Panc1 (cell line): ENCODE measurements at regions not wholly inside any gene's neighbourhood (a gene's known extent, or its start where the extent isn't known, plus 50 kb on each side); places are given as distances from the start of the nearest gene placed in this dataset.

Experiments used
- ATAC-seq: fragments of 200-7000 bp; cut with Tn5 transposase; 2 replicates; pipeline ENCODE4 v1.9.1; 2020; ENCODE audit warnings: mild to moderate bottlenecking, moderate library complexity
- BruUV-seq: library from RNA; stranded (reverse); fragments of 400-500 nt; replicated peaks from 2 replicates; lab custom pipeline; 2021; lab: Mats Ljungman, UMichigan
- CTCF ChIA-PET: fragments of 300-600 bp; sonication (Branson Sonifier 250); formaldehyde crosslinking; loops from one replicate; lab custom pipeline; 2022; ENCODE audit warnings: antibody characterized with exemption; lab: Charles Lee
- POLR2A ChIA-PET: fragments of 300-600 bp; sonication (Branson Sonifier 250); formaldehyde crosslinking; loops from one replicate; lab custom pipeline; 2022; ENCODE audit warnings: antibody characterized with exemption; lab: Charles Lee
- DNase-seq: peaks from one replicate; pipeline ENCODE4 v3.0.0-alpha.2; 2010; ENCODE audit warnings: low read depth, low spot score
- H3K27ac ChIP-seq: 2 replicates; pipeline ENCODE4 v1.5.1; 2011; ENCODE audit warnings: mild to moderate bottlenecking, low read length, inconsistent platforms
- H3K27me3 ChIP-seq: fragments of 200-500 bp; sonication (Bioruptor generic); 2 replicates; pipeline ENCODE4 v1.6.0; 2014; ENCODE audit warnings: low read length, inconsistent platforms; ENCODE audit not compliant: control insufficient read depth, insufficient read depth
- H3K36me3 ChIP-seq: fragments of 200-500 bp; sonication (Bioruptor generic); 2 replicates; pipeline ENCODE4 v1.5.1; 2014; ENCODE audit warnings: inconsistent platforms, mild to moderate bottlenecking, low read length, moderate library complexity; ENCODE audit not compliant: control insufficient read depth, insufficient read depth
- H3K4me1 ChIP-seq: 2 replicates; pipeline ENCODE4 v1.5.1; 2011; ENCODE audit warnings: inconsistent platforms, mild to moderate bottlenecking, low read length, moderate library complexity; ENCODE audit not compliant: control insufficient read depth, insufficient read depth
- H3K4me3 ChIP-seq, 2 experiments: 2 replicates each; pipeline ENCODE4 v1.5.1; 2011 to 2012; ENCODE audit warnings: low read depth in 2 of 2, low read length in 2 of 2, mild to moderate bottlenecking in 2 of 2, inconsistent platforms in 1 of 2, moderate library complexity in 1 of 2
- H3K9me3 ChIP-seq: fragments of 200-500 bp; sonication (Bioruptor generic); 2 replicates; pipeline ENCODE4 v1.5.1; 2014; ENCODE audit warnings: low read depth, mild to moderate bottlenecking, inconsistent platforms, low read length, moderate library complexity; ENCODE audit not compliant: control insufficient read depth, insufficient read depth
- CTCF ChIP-seq: fragments of 450-650 bp; IDR thresholded peaks from 2 replicates; pipeline ENCODE4 v1.5.1; 2017; ENCODE audit warnings: mild to moderate bottlenecking
- POLR2AphosphoS5 ChIP-seq: IDR thresholded peaks from 2 replicates; pipeline ENCODE4 v1.6.1; 2012; ENCODE audit warnings: mild to moderate bottlenecking, low read depth, low read length, moderate library complexity
- SIN3A ChIP-seq: IDR thresholded peaks from 2 replicates; pipeline ENCODE4 v1.6.1; 2012; ENCODE audit warnings: low read depth, mild to moderate bottlenecking, low read length, moderate library complexity, borderline replicate concordance; ENCODE audit not compliant: insufficient read depth
- TCF7L2 ChIP-seq: IDR thresholded peaks from 2 replicates; pipeline ENCODE4 v1.6.1; 2011; ENCODE audit warnings: mild to moderate bottlenecking, low read depth, low read length, inconsistent platforms
- in situ Hi-C: cut with HindIII; loops from 2 replicates; pipeline ENCODE4 v1.10.0; 2016; ENCODE audit warnings: low sequenced_read_pairs, low pct_unique_long_range_greater_than_20kb
- intact Hi-C: fragments of 100-400 bp; cut with micrococcal nuclease; formaldehyde crosslinking; loops from one replicate; pipeline ENCODE4 v1.10.0; 2022; ENCODE audit not compliant: unreplicated experiment
- TF ChIP-seq, protein P1 (sequence below), 2 experiments: IDR thresholded peaks; 2 replicates each; pipeline ENCODE4 v1.6.1; 2011 to 2012; ENCODE audit warnings: low read depth in 2 of 2, control low read depth in 1 of 2, low read length in 1 of 2, mild to moderate bottlenecking in 1 of 2, moderate library complexity in 1 of 2; ENCODE audit not compliant: insufficient read depth in 1 of 2

GRCh38 chr11:11113626-11114025 is 239.4 kb downstream of the CSNK2A3 start:
- ChIA-PET CTCF (no interaction called here), POLR2A (no interaction called here)
- Histone ChIP-seq H3K27me3 (peaks cover 5% of the 10 kb centered on the region; the same call in 1 of the 2 replicates), H3K9me3 (peaks cover 7% of the 10 kb centered on the region; the same call in 1 of the 2 replicates), H3K27ac (no peak overlapping the region), H3K4me3 (no peak overlapping the region), H3K4me1 (no peaks in the 10 kb centered on the region), H3K36me3 (no peaks in the 10 kb centered on the region)
- DNase-seq (no peak), ATAC-seq (no peak)
- intact Hi-C loops (no loop called here), in situ Hi-C loops (no loop called here)
- TF ChIP-seq TCF7L2 = no peak
- TF ChIP-seq SIN3A = no peak
- TF ChIP-seq POLR2AphosphoS5 = no peak
- no peak; the same call in 1 of the 2 replicates for TF ChIP-seq CTCF
- TF ChIP-seq, protein P1, sequence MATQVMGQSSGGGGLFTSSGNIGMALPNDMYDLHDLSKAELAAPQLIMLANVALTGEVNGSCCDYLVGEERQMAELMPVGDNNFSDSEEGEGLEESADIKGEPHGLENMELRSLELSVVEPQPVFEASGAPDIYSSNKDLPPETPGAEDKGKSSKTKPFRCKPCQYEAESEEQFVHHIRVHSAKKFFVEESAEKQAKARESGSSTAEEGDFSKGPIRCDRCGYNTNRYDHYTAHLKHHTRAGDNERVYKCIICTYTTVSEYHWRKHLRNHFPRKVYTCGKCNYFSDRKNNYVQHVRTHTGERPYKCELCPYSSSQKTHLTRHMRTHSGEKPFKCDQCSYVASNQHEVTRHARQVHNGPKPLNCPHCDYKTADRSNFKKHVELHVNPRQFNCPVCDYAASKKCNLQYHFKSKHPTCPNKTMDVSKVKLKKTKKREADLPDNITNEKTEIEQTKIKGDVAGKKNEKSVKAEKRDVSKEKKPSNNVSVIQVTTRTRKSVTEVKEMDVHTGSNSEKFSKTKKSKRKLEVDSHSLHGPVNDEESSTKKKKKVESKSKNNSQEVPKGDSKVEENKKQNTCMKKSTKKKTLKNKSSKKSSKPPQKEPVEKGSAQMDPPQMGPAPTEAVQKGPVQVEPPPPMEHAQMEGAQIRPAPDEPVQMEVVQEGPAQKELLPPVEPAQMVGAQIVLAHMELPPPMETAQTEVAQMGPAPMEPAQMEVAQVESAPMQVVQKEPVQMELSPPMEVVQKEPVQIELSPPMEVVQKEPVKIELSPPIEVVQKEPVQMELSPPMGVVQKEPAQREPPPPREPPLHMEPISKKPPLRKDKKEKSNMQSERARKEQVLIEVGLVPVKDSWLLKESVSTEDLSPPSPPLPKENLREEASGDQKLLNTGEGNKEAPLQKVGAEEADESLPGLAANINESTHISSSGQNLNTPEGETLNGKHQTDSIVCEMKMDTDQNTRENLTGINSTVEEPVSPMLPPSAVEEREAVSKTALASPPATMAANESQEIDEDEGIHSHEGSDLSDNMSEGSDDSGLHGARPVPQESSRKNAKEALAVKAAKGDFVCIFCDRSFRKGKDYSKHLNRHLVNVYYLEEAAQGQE (IDR thresholded peaks at IDR 0.05; ENCODE audit: insufficient read depth in 1 of 2, low read depth in 2 of 2, low read length in 1 of 2) = no peak
- BruUV-seq = no TSS peak

DNA sequence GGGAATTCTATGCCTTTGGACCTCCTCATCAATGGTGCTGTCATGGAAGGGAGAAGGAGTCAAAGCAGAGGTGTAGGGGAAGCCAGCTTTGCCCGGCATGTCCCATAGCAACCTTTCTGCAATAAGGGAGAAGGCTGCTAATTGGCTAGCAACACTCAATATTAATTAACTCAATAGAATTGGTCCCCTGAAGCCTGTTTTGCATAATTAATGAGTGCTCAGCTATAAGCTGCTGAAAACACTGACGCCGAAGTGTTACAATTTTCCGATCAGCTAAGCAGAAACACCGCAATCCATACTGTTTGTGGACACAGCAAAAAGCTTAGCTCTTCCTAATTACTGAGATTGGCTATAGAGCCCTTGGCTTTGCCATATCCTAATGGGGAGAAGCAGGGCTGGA is 245.0 kb downstream of the CSNK2A3 start:
- H3K27me3 ChIP-seq = peaks cover 13% of the 10 kb centered on the region; the same call in 1 of the 2 replicates
- in situ Hi-C loops = no loop called here
- intact Hi-C loops = no loop called here
- ChIA-PET POLR2A (no interaction called here), CTCF (interaction anchor here (0.6 kb wide), 1 partner anchor 70 kb away, joined by 3 read pairs; no protein-coding TSS in a partner anchor)
- no peak overlapping the region for H3K4me3 ChIP-seq
- peaks cover under 1% of the 10 kb centered on the region; the same call in 1 of the 2 replicates for H3K9me3 ChIP-seq
- H3K4me1 ChIP-seq = no peaks in the 10 kb centered on the region
- H3K27ac ChIP-seq = no peak overlapping the region
- ATAC-seq = no peak
- no peaks in the 10 kb centered on the region for H3K36me3 ChIP-seq
- no peak for DNase-seq
- no TSS peak for BruUV-seq
- no peak for TF ChIP-seq POLR2AphosphoS5
- TF ChIP-seq SIN3A = no peak
- TF ChIP-seq CTCF = no peak
- TF ChIP-seq, protein P1 (IDR thresholded peaks at IDR 0.05; ENCODE audit: insufficient read depth in 1 of 2, low read depth in 2 of 2, low read length in 1 of 2) = no peak
